Liver (tissue), 8 donors: ENCODE measurements at regions not wholly inside any gene's neighbourhood (a gene's known extent, or its start where the extent isn't known, plus 50 kb on each side); places are given as distances from the start of the nearest gene placed in this dataset.

Experiments used
- DNase-seq: peaks from one replicate; pipeline ENCODE4 v3.0.0-alpha.2; 2017; ENCODE audit warnings: low spot score
- H3K27ac ChIP-seq, 2 donors: one replicate each; pipeline ENCODE4 v1.7.0; 2013; ENCODE audit warnings: inconsistent platforms in 2 of 2, low read length in 2 of 2, control low read depth in 1 of 2, low read depth in 1 of 2, mild to moderate bottlenecking in 1 of 2
- H3K27me3 ChIP-seq, 4 donors: one replicate each; pipeline versions ENCODE4 v1.6.1 to v1.7.0; 2013; ENCODE audit warnings: low read length in 3 of 4, inconsistent platforms in 1 of 4, mild to moderate bottlenecking in 1 of 4, moderate library complexity in 1 of 4; ENCODE audit not compliant: control insufficient read depth in 4 of 4, insufficient read depth in 4 of 4
- H3K36me3 ChIP-seq, 4 donors: one replicate each; pipeline versions ENCODE4 v1.6.1 to v1.7.0; 2013; ENCODE audit warnings: low read length in 3 of 4, mild to moderate bottlenecking in 3 of 4, low read depth in 1 of 4, moderate library complexity in 1 of 4; ENCODE audit not compliant: control insufficient read depth in 4 of 4, insufficient read depth in 3 of 4
- H3K4me1 ChIP-seq, 4 donors: one replicate each; pipeline versions ENCODE4 v1.6.1 to v1.7.0; 2013; ENCODE audit warnings: low read length in 3 of 4, mild to moderate bottlenecking in 3 of 4, moderate library complexity in 1 of 4; ENCODE audit not compliant: control insufficient read depth in 4 of 4, insufficient read depth in 4 of 4
- H3K4me3 ChIP-seq, 3 donors: one replicate each; pipeline versions ENCODE4 v1.6.1 to v1.7.0; 2013; ENCODE audit warnings: low read length in 3 of 3, control low read depth in 1 of 3, low read depth in 1 of 3, mild to moderate bottlenecking in 1 of 3
- H3K9ac ChIP-seq, 2 donors: one replicate each; pipeline ENCODE4 v1.7.0; 2013; ENCODE audit warnings: low read length in 2 of 2, mild to moderate bottlenecking in 2 of 2, moderate library complexity in 2 of 2, control low read depth in 1 of 2, low read depth in 1 of 2
- H3K9me3 ChIP-seq, 4 donors: one replicate each; pipeline versions ENCODE4 v1.6.1 to v1.7.0; 2013; ENCODE audit warnings: low read length in 3 of 4; ENCODE audit not compliant: control insufficient read depth in 4 of 4
- CTCF ChIP-seq: fragments of 150-350 bp; IDR thresholded peaks from 2 replicates; pipeline ENCODE4 v1.5.1; 2017; ENCODE audit warnings: improper control_type of control experiment, low read depth, low read length; ENCODE audit not compliant: missing input control
- EGR1 ChIP-seq, 2 donors: IDR thresholded peaks; 2 replicates each; pipeline ENCODE4 v1.6.1; 2016 to 2018; ENCODE audit warnings: antibody characterized with exemption in 2 of 2, low read depth in 2 of 2
- FOXA1 ChIP-seq: IDR thresholded peaks from 2 replicates; pipeline ENCODE4 v1.6.1; 2016; ENCODE audit warnings: antibody characterized with exemption
- FOXA2 ChIP-seq: IDR thresholded peaks from 2 replicates; pipeline ENCODE4 v1.6.1; 2016; ENCODE audit warnings: antibody characterized with exemption
- GABPA ChIP-seq, 2 donors: IDR thresholded peaks in 1 of 2; conservative IDR thresholded peaks in 1 of 2; 2 replicates each; pipeline ENCODE4 v1.6.1; 2016; ENCODE audit warnings: antibody characterized with exemption in 2 of 2, mild to moderate bottlenecking in 1 of 2, moderate library complexity in 1 of 2
- HNF4A ChIP-seq, 2 donors: conservative IDR thresholded peaks; 2 replicates each; pipeline ENCODE4 v1.6.1; 2016; ENCODE audit warnings: antibody characterized with exemption in 2 of 2, mild to moderate bottlenecking in 2 of 2
- HNF4G ChIP-seq: IDR thresholded peaks from 2 replicates; pipeline ENCODE4 v1.6.1; 2016; ENCODE audit warnings: antibody characterized with exemption
- JUND ChIP-seq, 2 donors: IDR thresholded peaks; 2 replicates each; pipeline ENCODE4 v1.6.1; 2016; ENCODE audit warnings: antibody characterized with exemption in 2 of 2
- NR2F2 ChIP-seq: IDR thresholded peaks from 2 replicates; pipeline ENCODE4 v1.6.1; 2016; ENCODE audit warnings: antibody characterized with exemption
- RAD21 ChIP-seq, 2 donors: IDR thresholded peaks; 2 replicates each; pipeline ENCODE4 v1.6.1; 2016; ENCODE audit warnings: antibody characterized with exemption in 2 of 2, mild to moderate bottlenecking in 2 of 2
- REST ChIP-seq: IDR thresholded peaks from 2 replicates; pipeline ENCODE4 v1.6.1; 2016; ENCODE audit warnings: antibody characterized with exemption, mild to moderate bottlenecking
- RXRA ChIP-seq, 2 donors: IDR thresholded peaks; 2 replicates each; pipeline ENCODE4 v1.6.1; 2017 to 2018; ENCODE audit warnings: antibody characterized with exemption in 2 of 2, mild to moderate bottlenecking in 1 of 2
- SP1 ChIP-seq: IDR thresholded peaks from 2 replicates; pipeline ENCODE4 v1.6.1; 2018; ENCODE audit warnings: antibody characterized with exemption, mild to moderate bottlenecking
- TAF1 ChIP-seq: conservative IDR thresholded peaks from 2 replicates; pipeline ENCODE4 v1.6.1; 2016; ENCODE audit warnings: antibody characterized with exemption, mild to moderate bottlenecking
- YY1 ChIP-seq: IDR thresholded peaks from 2 replicates; pipeline ENCODE4 v1.6.1; 2016; ENCODE audit warnings: antibody characterized with exemption, mild to moderate bottlenecking
- ZBTB33 ChIP-seq: IDR thresholded peaks from 2 replicates; pipeline ENCODE4 v1.6.1; 2016; ENCODE audit warnings: antibody characterized with exemption
- WGBS: extraction: QIAGEN DNeasy Blood & Tissue Kit; methylation state at CpG from one replicate; pipeline ENCODE4 v1.1.7; 2013; 5-methylcytosine and 5-hydroxymethylcytosine counted together
- TF ChIP-seq, protein P1 (sequence below): IDR thresholded peaks from 2 replicates; pipeline ENCODE4 v1.6.1; 2016; ENCODE audit warnings: antibody characterized with exemption
- donor health status: healthy.
- donor health status: healthy.
- donor health status: healthy.
- donor health status: healthy.
- donor health status: healthy.

GRCh38 chr9:110077925-110078324 is 130.0 kb downstream of the C9orf152 start (continued):
- no peak for TF ChIP-seq SP1
- TF ChIP-seq HNF4G: no peak
- no peak for TF ChIP-seq TAF1
- TF ChIP-seq NR2F2: no peak

- no peak for DNase-seq
- peaks cover 0 to 2% (median 2%) of the 10 kb centered on the region in 4 donors for H3K4me1 ChIP-seq
- WGBS: 79% methylated on average over 4 of the region's 4 CpGs
These were observed 129.4 kb downstream of the C9orf152 start for GRCh38 chr9:110078604-110079003.

More at GRCh38 chr9:110078604-110079003, 129.4 kb downstream of the C9orf152 start:
- Histone ChIP-seq H3K27me3 (no peaks in the 10 kb centered on the region), H3K27ac (no peak overlapping the region), H3K4me3 (no peak overlapping the region), H3K9ac (no peak overlapping the region), H3K9me3 (no peaks in the 10 kb centered on the region), H3K36me3 (no peaks in the 10 kb centered on the region)
- no peak for TF ChIP-seq RXRA (IDR thresholded peaks at IDR 0.05)
- no peak for TF ChIP-seq GABPA (IDR thresholded peaks at IDR 0.05 in 1 of 2, conservative IDR thresholded peaks at IDR 0.05 in 1 of 2)
- TF ChIP-seq FOXA2: no peak
- no peak for TF ChIP-seq ZBTB33
- TF ChIP-seq HNF4G: no peak
- no peak for TF ChIP-seq TAF1
- TF ChIP-seq, protein P1, sequence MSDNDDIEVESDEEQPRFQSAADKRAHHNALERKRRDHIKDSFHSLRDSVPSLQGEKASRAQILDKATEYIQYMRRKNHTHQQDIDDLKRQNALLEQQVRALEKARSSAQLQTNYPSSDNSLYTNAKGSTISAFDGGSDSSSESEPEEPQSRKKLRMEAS: no peak
- no peak for TF ChIP-seq REST
- no peak for TF ChIP-seq CTCF
- TF ChIP-seq RAD21 (IDR thresholded peaks at IDR 0.05): no peak
- TF ChIP-seq JUND (IDR thresholded peaks at IDR 0.05): no peak
- TF ChIP-seq FOXA1: no peak
- no peak for TF ChIP-seq HNF4A (conservative IDR thresholded peaks at IDR 0.05)
- no peak for TF ChIP-seq EGR1 (IDR thresholded peaks at IDR 0.05; ENCODE audit: low read depth in 2 of 2)
- TF ChIP-seq YY1: no peak
